ENCODE measurements at regions not wholly inside any gene's neighbourhood (a gene's known extent, or its start where the extent isn't known, plus 50 kb on each side); places are given as distances from the start of the nearest gene placed in this dataset.

DNA sequence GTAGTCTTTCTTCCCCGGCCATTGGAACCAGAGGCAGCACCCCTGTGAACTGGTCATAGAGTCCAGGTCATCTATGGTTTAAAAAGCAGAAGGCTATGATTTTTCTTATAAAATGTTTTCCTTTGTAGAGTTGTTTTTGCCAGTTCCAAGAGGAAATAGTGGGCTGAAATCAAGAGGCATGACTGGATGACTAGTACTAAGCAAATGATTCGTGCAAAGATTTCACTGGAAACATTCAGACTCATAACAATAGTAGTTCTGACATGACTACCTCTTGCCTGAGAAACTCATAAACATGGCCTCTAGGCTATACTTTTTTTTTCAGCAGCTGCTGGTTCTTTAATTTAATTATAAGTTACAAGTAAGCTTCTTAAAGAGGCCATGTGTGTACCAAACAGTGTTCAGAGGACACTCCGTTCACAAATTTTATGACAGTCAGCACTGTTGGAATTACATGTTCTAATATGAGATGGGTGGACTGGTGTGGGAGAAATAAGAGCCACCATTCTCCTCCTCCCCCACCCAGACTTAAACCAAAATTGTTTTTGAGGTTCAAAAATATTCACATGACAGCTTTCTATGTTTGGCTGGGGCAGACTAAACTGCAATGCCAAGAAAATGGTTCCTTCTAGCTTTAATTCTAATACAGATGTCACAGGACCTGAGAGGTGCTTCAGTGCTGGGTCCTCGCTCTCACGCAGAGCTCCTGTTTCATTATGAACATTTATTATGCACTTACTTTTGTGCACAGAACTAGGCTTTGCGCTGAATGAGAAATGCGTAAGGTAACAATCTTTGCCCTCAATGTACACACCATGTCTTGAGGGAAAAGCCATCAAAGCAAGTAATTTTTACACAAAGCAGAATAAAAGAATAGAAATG is 147.5 kb downstream of the ZC3H11B start:
- H3K9ac ChIP-seq (ENCODE audit: low read length), result no peak overlapping the region
- no peaks in the 10 kb centered on the region for H3K9me3 ChIP-seq (ENCODE audit: control insufficient read depth in 1 of 2, insufficient read depth in 1 of 2, low read depth in 1 of 2, low read length in 2 of 2)
- no peak overlapping the region for H2AFZ ChIP-seq (ENCODE audit: low read depth, low read length, poor library complexity, severe bottlenecking)
- intact Hi-C loops (cut with micrococcal nuclease), result no loop called here
- TF ChIP-seq SRF (IDR thresholded peaks at IDR 0.05; ENCODE audit: low read depth), result no peak
- no peak for TF ChIP-seq EGR1 (IDR thresholded peaks at IDR 0.05; ENCODE audit: low read depth)
- no peak for TF ChIP-seq EZH2 (IDR thresholded peaks at IDR 0.05)
- TF ChIP-seq YY1 (IDR thresholded peaks at IDR 0.05; ENCODE audit: extremely low read depth, insufficient replicate concordance, low read depth, low read length), result no peak
- no peak for TF ChIP-seq SIN3A (IDR thresholded peaks at IDR 0.05; ENCODE audit: low read depth)
- TF ChIP-seq POLR2AphosphoS5 (IDR thresholded peaks at IDR 0.05; ENCODE audit: low read depth, low read length), result no peak
- no peak for TF ChIP-seq JUND (IDR thresholded peaks at IDR 0.05)
- no peak for TF ChIP-seq FOSL1 (IDR thresholded peaks at IDR 0.05; ENCODE audit: low read depth)
- TF ChIP-seq, protein P1, sequence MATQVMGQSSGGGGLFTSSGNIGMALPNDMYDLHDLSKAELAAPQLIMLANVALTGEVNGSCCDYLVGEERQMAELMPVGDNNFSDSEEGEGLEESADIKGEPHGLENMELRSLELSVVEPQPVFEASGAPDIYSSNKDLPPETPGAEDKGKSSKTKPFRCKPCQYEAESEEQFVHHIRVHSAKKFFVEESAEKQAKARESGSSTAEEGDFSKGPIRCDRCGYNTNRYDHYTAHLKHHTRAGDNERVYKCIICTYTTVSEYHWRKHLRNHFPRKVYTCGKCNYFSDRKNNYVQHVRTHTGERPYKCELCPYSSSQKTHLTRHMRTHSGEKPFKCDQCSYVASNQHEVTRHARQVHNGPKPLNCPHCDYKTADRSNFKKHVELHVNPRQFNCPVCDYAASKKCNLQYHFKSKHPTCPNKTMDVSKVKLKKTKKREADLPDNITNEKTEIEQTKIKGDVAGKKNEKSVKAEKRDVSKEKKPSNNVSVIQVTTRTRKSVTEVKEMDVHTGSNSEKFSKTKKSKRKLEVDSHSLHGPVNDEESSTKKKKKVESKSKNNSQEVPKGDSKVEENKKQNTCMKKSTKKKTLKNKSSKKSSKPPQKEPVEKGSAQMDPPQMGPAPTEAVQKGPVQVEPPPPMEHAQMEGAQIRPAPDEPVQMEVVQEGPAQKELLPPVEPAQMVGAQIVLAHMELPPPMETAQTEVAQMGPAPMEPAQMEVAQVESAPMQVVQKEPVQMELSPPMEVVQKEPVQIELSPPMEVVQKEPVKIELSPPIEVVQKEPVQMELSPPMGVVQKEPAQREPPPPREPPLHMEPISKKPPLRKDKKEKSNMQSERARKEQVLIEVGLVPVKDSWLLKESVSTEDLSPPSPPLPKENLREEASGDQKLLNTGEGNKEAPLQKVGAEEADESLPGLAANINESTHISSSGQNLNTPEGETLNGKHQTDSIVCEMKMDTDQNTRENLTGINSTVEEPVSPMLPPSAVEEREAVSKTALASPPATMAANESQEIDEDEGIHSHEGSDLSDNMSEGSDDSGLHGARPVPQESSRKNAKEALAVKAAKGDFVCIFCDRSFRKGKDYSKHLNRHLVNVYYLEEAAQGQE (IDR thresholded peaks at IDR 0.05; ENCODE audit: low read depth), result no peak
- TF ChIP-seq, protein P2, sequence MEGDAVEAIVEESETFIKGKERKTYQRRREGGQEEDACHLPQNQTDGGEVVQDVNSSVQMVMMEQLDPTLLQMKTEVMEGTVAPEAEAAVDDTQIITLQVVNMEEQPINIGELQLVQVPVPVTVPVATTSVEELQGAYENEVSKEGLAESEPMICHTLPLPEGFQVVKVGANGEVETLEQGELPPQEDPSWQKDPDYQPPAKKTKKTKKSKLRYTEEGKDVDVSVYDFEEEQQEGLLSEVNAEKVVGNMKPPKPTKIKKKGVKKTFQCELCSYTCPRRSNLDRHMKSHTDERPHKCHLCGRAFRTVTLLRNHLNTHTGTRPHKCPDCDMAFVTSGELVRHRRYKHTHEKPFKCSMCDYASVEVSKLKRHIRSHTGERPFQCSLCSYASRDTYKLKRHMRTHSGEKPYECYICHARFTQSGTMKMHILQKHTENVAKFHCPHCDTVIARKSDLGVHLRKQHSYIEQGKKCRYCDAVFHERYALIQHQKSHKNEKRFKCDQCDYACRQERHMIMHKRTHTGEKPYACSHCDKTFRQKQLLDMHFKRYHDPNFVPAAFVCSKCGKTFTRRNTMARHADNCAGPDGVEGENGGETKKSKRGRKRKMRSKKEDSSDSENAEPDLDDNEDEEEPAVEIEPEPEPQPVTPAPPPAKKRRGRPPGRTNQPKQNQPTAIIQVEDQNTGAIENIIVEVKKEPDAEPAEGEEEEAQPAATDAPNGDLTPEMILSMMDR (IDR thresholded peaks at IDR 0.05 in 2 of 3, conservative IDR thresholded peaks at IDR 0.05 in 1 of 3; ENCODE audit: borderline replicate concordance in 1 of 3, insufficient read depth in 1 of 3, low read depth in 2 of 3, low read length in 2 of 3), result no peak
- TF ChIP-seq, protein P3, sequence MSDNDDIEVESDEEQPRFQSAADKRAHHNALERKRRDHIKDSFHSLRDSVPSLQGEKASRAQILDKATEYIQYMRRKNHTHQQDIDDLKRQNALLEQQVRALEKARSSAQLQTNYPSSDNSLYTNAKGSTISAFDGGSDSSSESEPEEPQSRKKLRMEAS (IDR thresholded peaks at IDR 0.05), result no peak
- no peaks in the 10 kb centered on the region for H3K27me3 ChIP-seq (ENCODE audit: insufficient read depth, low read length)
- no peak for DNase-seq (ENCODE audit: low read depth, low spot score)
- ChIA-PET POLR2A (no interaction called here), RAD21 (ENCODE audit: low non-redundant PET in 1 of 2, low total read pairs in 2 of 2, uncharacterized antibody in 2 of 2, unreplicated experiment in 2 of 2) (no interaction called here), CTCF (no interaction called here)
- H3K27ac ChIP-seq (ENCODE audit: low read depth, low read length), result no peak overlapping the region
- no peaks in the 10 kb centered on the region for H3K9me2 ChIP-seq (ENCODE audit: insufficient read depth)
- ATAC-seq, result no peak
- H3K79me2 ChIP-seq (ENCODE audit: insufficient read depth, low read length), result no peaks in the 10 kb centered on the region
- BruUV-seq (replicated peaks), result no TSS peak
- no peak overlapping the region for H3K4me3 ChIP-seq (replicated peaks in 1 of 2; ENCODE audit: low read depth in 1 of 2, low read length in 2 of 2)
- no peaks in the 10 kb centered on the region for H3K4me1 ChIP-seq (ENCODE audit: control insufficient read depth in 1 of 2, insufficient read depth in 2 of 2, low read length in 2 of 2)
- H3K36me3 ChIP-seq (ENCODE audit: control insufficient read depth in 1 of 2, insufficient read depth in 2 of 2, low read length in 2 of 2), result no peaks in the 10 kb centered on the region
- no peaks in the 10 kb centered on the region for H4K20me1 ChIP-seq (ENCODE audit: insufficient read depth)
- H3K4me2 ChIP-seq (ENCODE audit: low read length), result no peak overlapping the region

Data from HCT116 (cell line).